Ureter (tissue), 1 donor: ENCODE measurements at regions not wholly inside any gene's neighbourhood (a gene's known extent, or its start where the extent isn't known, plus 50 kb on each side); places are given as distances from the start of the nearest gene placed in this dataset.
"Not testable (repeated sequence)": the region's sequence is repeated elsewhere in the genome, so short reads cannot be mapped to it uniquely, and the experiment has no call there.

Experiments used
- DNase-seq: peaks from one replicate; pipeline ENCODE4 v3.0.0-alpha.2; 2020; ENCODE audit warnings: low spot score
- donor health status: DM: yes; HTN: yes; CAD: no.

DNA sequence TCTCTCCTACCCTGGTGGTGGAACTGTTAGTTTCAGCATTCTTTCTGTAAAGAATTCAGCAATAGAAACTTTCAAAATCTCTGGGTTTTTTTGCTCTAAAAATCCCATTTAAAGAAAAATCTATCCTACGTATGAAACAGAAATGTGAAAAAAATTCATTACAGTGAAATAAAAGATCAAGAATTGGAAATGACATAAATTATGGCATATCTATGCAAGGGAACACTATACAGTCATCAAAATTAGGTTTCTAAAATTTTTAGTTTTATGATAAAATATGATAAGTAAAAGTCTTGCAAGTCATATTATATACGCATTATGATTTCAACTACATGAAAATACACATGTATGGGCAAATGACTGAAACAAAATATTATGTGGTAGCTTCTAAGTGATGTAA, 342.6 kb downstream of the CETN3 start:
- no peak for DNase-seq

DNA sequence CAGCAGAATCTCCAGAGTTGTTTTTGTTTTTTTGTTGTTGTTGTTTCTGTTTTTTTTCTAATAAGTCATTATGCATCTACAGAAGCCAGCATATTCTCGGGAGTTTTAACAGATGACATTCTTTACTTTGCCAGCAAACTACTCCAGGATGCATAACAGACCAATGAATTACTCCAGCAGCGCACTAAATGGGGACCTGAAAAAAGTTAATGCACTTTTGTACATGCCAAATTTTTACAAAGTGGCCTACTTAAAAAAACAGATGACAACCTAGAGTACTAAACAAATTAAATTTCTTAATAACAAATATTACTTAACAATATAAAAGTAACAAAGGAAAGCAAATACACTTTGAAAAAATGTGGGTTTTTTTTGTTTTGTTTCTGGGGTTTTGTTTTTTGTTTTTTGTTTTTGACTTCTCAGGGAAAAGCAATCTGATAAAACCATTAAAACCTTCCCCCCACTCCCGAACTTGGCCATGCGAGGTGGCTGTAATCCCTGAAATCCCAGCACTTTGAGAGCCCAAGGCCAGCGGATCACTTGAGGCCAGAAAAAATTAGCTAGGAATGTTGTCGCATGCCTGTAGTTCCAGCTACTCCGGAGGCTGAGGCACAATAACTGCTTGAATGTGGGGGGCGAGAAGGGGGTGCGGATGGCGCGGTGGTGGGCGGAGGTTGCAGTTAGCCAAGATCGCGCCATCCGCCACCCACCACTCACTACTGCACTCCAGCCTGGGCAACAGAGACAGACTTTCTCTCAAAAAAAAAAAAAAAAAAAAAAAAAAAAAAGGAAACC, 352.4 kb downstream of the CETN3 start:
- no peak for DNase-seq

DNA sequence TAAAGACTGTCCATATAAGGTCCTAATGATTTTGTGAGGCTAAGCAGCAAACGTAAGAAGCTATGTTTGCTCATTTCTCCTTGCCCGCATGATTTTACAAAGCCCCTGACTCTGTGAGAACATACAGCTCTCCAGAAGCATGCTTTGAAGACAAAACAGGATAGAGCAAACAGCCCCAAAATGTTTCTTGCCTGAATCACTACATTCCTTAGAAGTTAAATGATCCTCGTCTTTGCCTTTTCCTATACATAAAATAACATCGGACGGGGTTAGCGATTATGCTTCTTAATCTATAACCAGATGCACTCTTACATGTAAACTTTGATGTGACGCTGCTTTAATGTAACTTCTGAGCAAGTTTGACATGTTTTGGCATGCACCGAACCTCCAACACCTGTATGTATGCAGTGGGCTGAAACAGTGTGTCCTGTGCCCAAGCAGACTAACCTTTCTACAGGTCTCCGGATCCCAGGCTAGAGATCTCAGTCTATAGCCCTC, 353.7 kb downstream of the CETN3 start:
- no peak for DNase-seq

DNA sequence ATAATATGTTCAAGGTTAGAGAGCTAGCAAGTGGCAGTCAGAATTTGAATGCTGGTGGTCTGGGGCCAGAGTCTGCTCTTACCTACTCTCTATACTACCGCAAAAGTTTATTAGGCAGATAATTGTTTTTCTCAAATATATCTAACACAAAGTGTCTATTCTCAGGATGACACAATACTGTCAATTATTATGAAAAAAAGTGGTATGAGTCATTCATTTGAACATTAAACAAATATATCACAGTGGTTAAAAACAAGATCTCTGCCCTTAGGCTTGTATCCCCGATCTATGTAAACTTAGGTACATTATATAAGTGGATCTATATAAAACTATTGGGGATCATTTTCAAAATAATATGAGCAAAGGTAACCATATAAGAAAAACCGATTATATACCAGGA, 354.9 kb downstream of the CETN3 start:
- no peak for DNase-seq

DNA sequence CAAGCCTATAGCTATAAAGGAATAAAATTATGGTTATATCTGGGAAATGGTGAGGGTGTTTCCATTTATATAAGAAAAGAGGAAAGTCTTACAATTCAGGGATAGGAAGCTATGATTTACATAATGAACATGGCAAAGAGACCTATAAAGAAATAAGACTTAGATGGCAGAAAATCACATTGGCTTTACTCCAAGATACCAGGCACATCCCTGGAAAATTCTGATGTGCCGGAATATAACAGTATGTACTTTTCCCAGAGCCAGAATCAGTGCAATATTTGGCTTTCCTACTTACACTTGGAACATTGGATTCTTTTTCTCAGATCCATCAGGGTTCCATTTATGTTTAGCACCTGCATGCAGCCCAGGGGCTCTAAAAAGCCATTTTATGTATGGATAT, 357.8 kb downstream of the CETN3 start:
- no peak for DNase-seq

DNA sequence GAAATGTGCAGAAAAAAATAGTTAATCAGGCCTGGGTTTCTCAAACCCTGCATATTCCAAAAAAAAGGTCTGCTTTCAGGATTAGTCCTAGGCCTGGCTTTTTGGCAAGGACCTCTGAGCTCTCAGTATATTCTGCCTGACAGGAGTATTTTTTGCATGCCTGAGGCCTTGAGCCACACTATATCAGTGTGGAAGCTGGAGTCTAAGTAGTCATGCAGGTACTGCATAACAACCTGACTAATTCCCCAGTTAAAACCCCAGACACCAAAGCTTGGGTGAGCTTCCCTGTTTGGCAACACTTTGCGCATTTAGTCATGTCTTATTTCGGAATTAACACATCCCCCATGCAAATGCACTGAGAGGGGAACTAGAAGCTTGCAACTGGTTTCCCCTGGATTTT, 359.5 kb downstream of the CETN3 start:
- DNase-seq: no peak

DNA sequence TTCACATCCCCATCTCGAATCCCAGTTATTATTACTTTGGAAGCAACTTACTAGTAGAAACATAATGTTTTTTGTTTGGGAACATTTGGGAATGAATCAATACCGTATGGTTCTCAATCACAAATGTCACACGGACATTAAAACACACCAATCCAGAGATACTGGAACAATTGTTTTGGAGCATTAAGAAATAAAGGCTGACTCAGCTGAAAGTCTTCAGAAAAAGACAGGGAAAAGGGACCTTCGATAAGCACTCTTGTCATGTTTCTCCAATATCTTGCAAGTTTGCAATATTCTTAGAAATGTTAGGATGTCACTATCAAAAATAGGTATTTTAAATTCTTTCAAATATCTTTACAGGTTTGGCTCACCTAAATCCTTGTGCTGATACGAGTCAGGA, 362.4 kb downstream of the CETN3 start:
- DNase-seq: no peak

DNA sequence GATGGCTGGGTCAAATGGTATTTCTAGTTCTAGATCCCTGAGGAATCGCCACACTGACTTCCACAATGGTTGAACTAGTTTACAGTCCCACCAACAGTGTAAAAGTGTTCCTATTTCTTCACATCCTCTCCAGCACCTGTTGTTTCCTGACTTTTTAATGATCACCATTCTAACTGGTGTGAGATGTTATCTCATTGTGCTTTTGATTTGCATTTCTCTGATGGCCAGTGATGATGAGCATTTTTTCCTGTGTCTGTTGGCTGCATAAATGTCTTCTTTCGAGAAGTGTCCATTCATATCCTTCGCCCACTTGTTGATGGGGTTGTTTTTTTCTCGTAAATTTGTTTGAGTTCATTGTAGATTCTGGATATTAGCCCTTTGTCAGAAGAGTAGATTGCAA, 369.5 kb downstream of the CETN3 start:
- DNase-seq: not testable (repeated sequence)

DNA sequence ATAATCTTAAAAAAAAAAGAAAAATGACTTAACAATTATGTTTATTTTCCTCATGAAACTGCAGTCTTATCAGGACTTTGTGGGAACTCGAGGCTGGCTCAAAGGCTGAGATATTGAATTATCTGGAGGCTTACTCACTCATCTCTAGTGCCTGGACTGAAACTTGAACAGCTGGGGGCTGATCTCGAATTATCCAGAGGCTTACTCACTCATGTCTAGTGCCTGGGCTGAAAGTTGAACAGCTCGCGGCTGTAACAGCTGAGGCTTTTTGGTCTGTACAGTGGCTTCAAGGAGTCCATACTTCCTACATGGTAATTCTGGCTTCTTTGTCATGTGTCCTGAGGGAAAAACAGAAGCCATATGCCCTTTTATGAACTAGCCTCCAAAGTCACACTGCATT, 371.9 kb downstream of the CETN3 start:
- no peak for DNase-seq

DNA sequence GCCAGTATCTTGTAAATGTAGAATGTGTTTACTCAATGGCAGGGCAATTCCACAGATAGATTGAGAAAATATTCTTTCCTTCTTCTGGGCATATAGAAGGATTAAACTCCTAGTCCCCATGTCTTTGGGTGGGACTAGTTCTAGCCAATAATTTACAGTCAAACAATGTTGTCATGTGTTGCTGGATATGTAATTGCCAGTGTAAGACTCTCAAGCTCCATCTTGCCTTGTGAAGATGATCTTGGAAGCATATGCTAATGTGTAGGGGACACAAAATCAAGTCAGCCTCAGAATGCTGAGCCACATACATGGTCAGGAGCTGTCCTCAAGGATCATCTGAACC, 386.9 kb downstream of the CETN3 start:
- no peak for DNase-seq

GRCh38 chr5:90022002-90022710, 387.4 kb downstream of the CETN3 start:
- no peak for DNase-seq

DNA sequence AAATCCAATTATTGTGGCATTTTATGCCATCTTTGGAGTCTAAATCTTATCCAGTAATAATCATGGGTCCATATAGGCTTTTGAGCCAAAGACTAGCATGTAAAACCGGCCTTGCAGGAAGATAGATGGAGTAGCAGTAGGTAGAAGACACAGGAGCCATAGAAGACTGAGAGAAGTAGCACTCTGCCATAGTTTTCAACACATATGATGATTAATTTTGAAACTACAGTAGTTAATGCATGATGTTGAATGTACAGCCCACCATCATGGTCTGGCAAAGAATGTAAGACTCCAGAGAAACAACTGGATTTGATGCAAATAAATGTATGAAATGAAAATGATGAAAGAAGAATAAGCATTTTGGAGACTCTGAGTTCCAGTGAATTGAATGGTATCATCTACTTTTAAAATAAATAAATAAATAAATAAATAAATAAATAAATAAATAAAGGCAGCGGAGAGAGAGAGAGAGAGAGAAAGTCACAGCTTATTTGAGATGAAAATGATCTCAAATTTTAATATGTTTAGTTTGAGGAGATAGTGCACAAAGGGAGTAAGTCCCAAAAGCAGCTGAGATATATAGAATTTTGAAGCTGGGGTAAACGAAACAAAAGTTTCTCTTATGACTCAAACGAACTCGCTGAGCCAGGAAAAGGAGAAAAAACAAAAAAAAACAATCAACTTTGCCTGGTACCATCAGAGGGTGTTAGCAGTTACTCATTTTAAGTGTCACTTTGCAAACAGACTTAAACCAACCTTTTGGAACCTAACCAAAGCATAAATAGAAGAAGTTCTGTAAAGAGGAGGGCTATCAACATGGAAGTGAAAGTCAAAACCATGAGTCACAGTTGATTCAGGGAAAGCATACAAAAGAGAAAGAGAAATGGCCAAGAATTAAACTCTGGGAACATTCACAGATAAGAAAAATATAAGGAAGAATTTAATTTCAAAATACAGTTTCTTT, 388.7 kb downstream of the CETN3 start:
- DNase-seq: no peak

DNA sequence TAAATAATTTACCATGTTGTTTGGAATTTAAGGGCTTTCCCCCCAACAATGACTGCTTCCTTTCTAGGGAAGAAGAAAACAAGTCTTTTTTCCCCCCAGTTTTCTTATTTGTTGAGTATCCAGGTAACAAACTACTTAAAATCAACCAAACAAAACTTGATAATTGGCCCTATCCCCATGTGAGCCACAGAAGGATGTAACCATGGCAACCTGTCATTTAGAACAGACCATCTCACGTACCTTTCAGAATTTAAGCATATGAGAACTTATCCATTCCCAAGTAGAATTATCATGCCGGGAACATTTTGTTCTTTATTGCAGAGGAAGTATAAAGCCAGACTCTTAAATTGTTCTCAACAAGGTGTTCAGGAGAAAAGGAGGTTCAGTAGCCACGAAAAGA, 392.3 kb downstream of the CETN3 start:
- no peak for DNase-seq

GRCh38 chr5:90015584-90016018, 394.0 kb downstream of the CETN3 start:
- no peak for DNase-seq

DNA sequence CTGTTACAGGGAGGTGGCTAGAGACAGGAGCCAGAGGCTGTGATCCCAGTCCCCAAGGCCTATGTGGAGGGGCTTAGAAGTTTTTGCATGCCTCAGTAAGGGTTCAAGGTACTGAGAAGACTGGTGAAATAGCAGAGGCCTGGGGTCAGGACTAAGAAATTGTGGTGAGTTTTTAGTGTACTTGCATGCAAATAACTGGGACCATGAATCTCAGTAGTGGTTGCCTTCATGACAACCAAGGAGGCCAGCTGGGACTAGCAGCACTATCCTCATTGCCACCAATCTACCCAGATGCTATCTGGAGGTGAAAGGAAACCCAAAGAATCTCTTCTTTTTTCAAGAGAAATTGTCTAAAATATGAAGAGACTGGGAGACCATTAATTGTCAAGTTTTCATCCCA, 395.1 kb downstream of the CETN3 start:
- DNase-seq: no peak

- DNase-seq: no peak
These were observed 409.2 kb downstream of the CETN3 start for GRCh38 chr5:90000351-90000750.

GRCh38 chr5:89998519-89999305, 410.8 kb downstream of the CETN3 start:
- DNase-seq: no peak

- no peak for DNase-seq
These were observed 412.7 kb downstream of the CETN3 start for GRCh38 chr5:89996890-89997289.

- DNase-seq: no peak
These were observed 413.2 kb downstream of the CETN3 start for GRCh38 chr5:89996335-89996734.

- DNase-seq: no peak
These were observed 415.3 kb downstream of the CETN3 start for GRCh38 chr5:89994266-89994665.

DNA sequence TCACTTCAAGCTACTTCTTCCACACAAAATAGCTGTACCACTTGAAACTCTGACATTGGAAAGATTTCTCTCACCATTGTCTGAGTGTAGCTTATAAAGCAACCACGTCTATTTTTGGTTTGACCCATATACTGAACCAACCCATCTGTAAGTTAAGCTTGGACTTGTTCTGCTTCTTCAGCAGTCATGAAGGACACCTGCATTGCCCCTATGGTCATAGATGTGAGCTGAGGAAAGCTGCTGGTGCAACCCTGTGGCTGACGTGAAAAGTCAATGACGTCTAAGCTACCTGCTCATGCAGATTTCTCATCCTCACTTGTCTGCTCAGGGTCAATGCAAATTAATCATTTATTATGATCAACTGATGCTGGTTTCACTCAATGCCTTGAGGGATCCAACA, 417.4 kb downstream of the CETN3 start:
- DNase-seq: no peak
